ENCODE measurements at regions not wholly inside any gene's neighbourhood (a gene's known extent, or its start where the extent isn't known, plus 50 kb on each side); places are given as distances from the start of the nearest gene placed in this dataset.
"Not testable (repeated sequence)": the region's sequence is repeated elsewhere in the genome, so short reads cannot be mapped to it uniquely, and the experiment has no call there.

- no peak for DNase-seq (ENCODE audit: low read depth)
These were observed 71.2 kb upstream of the COX7C start for GRCh38 chr5:86546582-86546981.

GRCh38 chr5:86554638-86555037 lies 63.1 kb upstream of the COX7C start:
- no peak for DNase-seq (ENCODE audit: low read depth)

- DNase-seq (ENCODE audit: low read depth) = no peak
These were observed 59.8 kb upstream of the COX7C start for GRCh38 chr5:86557920-86558319.

- DNase-seq (ENCODE audit: low read depth) = no peak
These were observed 52.4 kb upstream of the COX7C start for GRCh38 chr5:86565197-86565789.

- DNase-seq (ENCODE audit: low read depth) = not testable (repeated sequence)
These were observed 51.7 kb upstream of the COX7C start for GRCh38 chr5:86566030-86566429.

Data from non-pigmented ciliary epithelial cell (primary cell).